HG02973 (cell line): ENCODE measurements at regions not wholly inside any gene's neighbourhood (a gene's known extent, or its start where the extent isn't known, plus 50 kb on each side); places are given as distances from the start of the nearest gene placed in this dataset.
"Not testable (repeated sequence)": the region's sequence is repeated elsewhere in the genome, so short reads cannot be mapped to it uniquely, and the experiment has no call there.

ENCODE experiments used
- ATAC-seq: cut with Tn5 transposase; IDR thresholded peaks from one replicate; pipeline ENCODE4 v1.9.1; 2021; ENCODE audit warnings: moderate library complexity; ENCODE audit not compliant: unreplicated experiment

DNA sequence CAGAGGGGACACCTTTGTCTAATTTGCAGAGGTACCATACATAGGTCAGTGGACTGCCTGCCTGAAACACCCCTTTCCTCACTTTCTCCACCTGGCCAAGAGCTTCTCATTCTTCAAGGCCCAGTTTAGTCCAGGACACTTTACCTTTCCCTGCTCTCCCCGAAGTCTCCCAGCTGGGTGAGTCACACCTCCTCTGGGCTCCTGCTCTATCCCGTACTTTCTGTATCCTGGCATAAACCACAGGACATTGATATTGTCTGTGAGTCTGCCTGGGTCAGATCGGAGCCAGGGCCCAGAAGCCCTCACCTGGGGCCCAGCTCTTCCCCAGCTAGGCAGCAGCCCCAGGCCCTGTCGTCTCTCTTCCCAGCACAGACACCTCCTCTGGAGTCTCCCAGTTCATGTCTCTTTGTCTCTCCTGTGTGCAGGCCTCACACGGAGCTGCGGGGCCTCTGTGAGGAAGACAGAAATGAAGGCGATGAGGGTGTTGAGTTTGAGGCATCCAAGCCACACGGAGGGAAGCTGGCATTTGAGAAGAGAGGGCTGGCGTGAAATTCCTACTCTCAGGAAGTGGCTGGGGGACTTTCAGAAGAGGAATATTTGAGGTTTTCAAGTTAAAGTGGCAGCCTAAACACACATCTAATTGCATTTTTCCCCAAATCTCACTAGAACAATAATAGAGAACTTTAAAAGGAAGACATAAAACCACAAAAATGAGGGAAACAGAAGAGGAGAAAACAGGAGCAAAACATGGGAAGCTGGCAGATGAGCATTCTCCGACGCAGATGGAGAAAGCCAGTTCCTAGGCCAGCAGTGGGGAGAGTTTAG lies 79.6 kb upstream of the LAPTM4A start:
- ATAC-seq: no peak

DNA sequence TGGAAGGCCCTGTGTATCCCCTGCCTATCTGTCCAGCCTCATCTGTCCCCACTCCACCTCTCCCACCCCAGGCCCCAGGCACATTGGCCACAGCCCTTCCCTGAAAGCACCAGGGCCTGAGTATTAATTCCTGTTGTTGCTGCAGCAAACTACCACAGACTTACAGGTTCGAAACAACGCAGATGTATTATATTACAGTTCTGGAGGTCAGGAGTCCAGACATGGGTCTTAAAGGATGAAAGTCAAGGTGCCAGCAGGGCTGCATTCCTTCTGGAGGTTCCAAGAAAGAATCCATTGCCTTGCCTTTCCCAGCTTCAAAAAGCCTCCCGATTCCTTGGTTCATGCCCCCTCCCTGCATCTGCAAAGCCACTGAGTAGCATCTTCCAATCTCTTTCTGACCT lies 78.7 kb upstream of the LAPTM4A start:
- no peak for ATAC-seq

DNA sequence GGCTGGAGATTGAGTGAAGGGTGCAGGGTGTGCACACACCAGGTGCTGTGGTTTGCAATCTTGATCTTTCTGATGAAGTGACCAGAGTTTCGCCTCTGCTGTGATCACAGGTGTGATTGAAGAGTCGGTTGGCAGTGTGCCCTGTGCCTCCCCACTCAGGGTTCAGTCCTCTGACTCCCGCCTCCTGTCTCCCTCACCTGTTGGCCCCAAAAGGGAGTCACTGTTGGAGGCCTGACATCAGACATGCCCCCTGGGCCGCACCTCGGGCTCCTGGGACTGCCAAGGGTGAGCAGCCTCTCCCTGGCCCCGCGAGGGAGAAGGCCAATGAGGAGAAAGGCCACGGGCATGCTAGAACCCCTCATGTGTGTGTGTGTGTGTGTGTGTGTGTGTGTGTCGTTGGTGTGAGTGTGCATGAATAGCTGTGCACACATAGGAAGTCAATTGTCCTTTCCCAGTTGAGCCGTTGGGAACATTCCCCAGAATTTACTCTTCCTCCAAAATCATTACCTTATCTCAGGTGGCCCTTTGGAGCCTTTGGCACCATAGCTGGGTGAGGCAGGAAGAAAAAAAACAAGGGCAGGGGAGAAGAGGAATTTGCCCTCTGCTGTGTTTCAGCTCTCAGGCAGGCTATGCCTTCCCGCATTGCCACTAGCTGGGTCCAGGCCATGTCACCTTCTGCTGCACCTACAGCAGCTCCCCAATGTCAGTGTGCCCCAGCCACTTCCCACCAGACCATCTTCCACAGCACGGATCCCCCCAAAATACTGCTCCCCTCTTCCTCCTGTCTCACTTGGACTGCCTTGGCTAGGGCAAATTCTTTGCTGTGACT lies 78.1 kb upstream of the LAPTM4A start:
- no peak for ATAC-seq

DNA sequence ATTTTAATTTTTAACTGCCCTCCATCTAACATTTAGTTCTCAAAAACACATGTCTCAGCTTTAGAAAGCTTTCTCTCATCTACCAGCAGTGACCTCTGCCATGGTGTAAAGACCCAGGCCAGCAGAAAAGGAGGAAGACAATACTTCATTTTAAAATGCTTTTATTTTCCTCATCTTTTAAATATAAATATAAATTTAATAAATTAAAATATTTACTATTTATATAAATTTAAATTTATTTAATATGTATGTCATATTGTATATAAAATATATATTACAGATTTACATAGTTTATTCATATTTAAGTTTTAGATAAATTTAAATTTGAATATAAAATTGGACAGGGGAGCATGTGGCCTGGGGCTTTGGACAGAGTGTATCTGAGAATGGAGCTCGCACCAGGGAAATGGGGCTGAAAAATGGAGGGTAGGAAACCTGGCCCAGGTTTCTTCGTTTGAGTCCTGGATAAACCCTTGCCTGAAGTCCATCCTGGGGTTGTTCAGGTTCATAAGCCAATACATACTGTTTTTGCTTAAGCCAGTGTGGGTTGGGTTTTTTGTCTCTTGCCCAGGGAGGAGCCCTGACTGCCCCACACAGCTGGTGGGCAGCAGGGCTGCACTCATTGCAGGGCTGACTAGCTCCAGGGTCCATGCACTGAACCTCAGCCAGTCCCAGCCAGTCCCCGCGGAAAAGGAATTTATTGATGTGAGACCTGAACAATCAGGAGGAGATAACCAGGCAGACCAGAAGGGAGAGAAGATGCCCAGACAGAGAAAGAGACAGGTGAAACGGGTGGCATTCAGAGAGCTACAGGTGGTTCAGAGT lies 77.3 kb upstream of the LAPTM4A start:
- ATAC-seq: no peak

DNA sequence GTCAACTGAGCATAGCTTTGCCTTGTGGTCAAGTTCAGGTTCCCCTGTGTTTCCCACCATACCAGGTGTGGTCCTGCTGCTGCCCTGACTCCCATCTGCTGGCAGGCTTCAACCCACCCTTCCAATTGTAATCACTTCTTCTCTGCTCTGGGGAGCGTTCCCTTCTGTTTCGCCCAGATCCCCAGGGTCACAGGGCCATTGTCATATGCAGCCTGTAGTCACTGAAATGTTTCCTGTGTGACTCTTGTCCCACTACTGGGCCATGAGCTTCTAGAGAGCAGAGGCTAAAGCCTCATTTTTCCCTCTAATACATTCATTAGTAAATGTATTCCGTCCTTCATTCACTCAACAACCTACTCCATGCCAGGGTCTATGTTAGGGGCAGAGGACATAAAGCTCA lies 75.0 kb upstream of the LAPTM4A start:
- ATAC-seq: no peak

DNA sequence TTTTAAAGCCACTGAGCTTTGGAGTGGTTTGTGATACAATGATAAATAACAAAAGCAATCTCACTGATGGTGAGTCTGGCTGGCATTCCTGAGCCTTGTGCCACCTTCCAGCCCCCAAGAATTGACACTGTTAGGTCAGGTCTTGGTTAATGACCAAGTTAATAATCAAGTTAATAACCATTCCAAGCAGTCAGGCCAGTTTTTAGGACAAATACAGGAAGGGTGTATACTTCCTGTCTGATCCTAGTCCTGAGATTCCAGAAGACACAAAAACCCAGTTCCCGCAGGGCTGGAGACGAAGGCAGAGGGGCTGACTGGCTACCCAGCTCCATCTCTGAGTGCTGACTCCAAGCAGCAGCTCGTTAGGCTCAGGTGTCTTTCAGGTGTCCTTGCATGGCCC lies 74.6 kb upstream of the LAPTM4A start:
- ATAC-seq: no peak

DNA sequence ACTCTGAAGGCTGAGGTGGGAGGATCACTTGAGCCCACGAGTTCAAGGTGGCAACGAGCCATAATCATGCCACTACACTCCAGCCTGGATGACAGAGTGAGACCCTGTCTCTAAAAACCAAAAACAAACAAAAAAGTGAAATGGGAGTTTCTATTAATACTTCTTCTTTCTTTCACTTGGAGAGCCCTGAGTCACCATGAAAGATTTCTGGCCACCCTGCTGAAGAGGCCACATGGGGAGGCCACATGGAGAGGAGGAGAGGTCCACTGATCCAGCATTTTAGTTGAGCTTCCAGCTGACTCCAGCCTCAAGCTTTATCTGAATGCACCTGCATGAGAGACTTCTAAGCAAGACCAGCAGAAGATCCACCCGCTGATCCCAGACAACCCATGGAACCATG lies 74.2 kb upstream of the LAPTM4A start:
- ATAC-seq: no peak

DNA sequence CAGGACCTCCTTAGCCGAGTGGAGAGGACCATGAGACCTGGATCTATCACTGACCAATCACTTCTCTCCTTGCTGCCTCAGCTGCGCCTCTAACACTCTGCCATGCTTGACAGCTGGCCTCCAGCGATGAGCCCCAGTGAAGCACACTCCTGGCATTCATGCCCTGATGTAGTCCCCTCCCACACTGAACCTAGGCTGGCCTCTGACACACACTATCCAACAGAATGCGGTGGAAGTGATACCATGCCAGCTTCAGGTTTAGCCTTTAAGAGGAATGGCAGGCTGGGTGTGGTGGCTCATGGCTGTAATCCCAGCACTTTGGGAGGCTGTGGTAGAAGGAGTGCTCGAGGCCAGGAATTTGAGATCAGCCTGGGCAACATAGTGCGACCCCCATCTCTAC lies 73.7 kb upstream of the LAPTM4A start:
- ATAC-seq: no peak

DNA sequence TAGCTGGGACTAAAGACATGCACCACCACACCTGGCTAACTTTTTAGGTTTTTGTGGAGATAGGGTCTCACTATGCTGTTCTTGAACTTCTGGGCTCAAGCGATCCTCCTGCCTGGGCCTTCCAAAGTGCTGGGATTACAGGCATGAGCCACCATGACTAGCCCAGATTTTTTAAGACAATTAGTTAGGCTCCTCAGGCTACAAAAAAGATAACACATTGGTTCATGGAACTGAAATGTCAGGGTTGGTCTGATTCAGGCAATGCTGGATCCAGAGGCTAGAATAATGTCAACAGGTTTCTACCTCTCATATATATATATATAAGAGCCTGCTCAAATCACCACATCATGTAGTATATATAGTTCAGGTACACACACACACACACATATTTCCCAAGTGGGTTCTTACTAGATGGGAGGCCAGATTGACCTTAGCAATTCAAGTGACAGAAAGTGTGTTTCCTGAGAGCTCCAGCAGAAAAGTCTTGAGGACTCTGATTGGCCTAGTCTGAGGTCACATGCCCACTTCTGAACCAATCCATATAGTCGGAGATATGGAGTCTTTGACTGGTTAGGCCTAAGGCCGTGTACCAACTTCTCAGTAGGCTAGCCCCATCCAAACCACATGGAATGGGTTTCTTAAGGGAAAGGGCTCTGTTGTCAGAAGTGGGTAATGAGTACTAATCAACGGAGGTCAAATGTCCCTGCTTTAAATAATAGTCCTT lies 72.6 kb upstream of the LAPTM4A start:
- ATAC-seq: no peak

DNA sequence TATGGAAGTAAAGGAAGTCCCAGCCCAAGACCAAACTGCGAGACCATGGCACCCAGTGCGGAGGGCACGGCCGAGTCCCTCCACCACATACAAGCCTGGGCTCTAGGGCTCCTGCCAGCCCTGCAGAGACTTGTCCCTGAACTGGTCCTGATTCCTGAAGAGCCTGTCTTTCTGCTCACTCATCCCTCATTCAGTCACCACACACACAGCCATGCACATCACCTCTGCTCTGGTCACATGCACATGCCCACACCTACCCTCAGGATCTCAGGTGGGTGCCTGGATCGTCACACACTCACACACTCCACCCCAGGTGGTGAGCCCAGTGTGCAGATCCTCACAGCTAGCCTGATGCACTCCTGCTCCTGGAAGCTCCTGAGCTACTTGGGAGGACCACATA lies 71.4 kb upstream of the LAPTM4A start:
- ATAC-seq: no peak

DNA sequence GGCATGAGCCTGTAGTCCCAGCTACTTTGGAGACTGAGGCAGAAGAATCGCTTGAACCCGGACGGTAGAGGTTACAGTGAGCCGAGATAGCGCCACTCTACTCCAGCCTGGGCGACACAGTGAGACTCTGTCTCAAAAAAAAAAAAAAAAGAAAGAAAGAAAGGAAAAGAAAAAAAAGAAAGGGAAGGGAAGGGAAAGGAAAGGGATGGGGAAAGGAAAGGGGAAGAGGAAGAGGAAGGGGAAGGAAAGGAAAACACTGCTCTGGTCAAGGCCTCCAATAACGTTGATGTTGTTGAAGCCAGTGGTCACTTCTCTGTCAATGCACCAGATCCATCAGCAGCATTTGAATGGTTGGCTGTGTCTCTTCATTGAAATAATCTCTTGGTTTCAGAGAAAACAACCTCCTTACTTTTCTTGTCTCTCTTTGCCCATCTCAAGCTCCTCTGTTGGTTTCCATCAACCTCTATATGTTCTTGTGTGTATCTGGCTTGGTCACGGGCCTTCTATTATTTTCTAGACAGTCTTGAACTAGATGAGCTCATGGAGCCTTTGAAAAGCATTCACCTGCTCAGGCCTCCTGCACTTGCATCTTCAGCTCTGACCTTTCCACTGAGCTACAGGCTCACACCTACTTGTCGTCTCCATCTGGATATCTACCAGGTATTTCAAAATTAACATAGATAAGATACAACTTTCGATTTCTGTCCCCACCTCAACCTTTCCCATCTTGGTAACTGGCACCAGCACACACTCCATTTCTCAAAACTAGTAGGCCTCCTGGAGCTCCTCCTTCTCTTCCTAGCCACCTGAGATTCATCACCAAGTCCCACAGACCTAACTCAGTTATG lies 69.4 kb upstream of the LAPTM4A start:
- no peak for ATAC-seq

DNA sequence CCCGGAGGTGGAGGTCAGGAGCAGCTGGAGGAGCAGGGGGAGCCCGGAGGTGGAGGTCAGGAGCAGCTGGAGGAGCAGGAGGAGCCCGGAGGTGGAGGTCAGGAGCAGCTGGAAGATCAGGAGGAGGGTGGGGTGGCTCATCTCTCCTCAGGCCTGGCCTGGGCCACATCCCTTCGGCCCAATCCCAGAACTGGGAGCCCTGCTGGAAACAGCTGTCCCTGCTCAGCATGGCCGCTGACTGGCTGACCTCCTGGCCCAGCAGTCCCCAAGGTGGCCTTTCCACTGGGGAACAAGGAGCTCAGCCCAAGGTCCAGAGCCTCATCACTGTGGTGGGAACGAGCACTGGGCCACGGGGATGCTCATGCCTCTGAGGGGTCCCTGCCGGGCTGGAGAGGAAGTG lies 66.6 kb upstream of the LAPTM4A start:
- ATAC-seq: no peak

DNA sequence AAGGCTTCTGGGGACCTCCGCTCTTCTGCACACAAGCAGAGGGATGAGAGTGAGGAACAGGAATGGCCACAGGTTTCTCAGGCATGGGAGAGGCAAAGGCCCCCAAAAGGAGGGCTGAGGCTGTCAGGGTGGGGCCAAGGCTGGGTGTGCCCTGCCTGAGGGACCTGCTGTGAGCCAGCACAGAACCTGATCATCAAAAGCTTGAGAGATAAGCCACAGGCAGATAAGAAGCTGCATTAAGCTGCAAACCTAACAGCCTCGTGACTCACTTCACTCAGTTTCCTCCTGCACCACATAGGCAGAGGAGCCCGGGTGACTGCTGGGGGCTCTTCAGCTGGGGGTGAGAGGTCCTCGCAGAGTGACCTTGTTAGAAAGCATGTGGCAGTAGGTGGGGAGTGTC lies 64.5 kb upstream of the LAPTM4A start:
- no peak for ATAC-seq

DNA sequence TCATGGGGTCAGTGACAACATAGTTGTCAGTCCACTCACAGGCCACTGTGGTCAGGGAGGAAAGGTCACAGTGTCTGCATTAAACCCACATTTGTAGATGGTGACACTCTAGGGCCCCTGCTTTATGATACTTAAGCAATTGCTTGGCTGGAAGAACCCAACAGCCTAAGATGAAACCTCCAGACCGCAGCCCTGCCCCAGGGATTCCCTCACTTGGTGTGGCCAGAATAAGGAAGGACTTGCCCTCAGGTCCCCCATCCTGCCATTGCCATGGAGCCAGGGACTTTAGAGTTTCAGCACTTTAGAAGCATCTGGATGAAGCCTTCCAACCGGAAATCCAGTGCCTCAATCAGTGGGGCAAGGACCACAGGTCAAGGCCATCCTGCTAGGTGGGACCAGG lies 63.9 kb upstream of the LAPTM4A start:
- no peak for ATAC-seq

DNA sequence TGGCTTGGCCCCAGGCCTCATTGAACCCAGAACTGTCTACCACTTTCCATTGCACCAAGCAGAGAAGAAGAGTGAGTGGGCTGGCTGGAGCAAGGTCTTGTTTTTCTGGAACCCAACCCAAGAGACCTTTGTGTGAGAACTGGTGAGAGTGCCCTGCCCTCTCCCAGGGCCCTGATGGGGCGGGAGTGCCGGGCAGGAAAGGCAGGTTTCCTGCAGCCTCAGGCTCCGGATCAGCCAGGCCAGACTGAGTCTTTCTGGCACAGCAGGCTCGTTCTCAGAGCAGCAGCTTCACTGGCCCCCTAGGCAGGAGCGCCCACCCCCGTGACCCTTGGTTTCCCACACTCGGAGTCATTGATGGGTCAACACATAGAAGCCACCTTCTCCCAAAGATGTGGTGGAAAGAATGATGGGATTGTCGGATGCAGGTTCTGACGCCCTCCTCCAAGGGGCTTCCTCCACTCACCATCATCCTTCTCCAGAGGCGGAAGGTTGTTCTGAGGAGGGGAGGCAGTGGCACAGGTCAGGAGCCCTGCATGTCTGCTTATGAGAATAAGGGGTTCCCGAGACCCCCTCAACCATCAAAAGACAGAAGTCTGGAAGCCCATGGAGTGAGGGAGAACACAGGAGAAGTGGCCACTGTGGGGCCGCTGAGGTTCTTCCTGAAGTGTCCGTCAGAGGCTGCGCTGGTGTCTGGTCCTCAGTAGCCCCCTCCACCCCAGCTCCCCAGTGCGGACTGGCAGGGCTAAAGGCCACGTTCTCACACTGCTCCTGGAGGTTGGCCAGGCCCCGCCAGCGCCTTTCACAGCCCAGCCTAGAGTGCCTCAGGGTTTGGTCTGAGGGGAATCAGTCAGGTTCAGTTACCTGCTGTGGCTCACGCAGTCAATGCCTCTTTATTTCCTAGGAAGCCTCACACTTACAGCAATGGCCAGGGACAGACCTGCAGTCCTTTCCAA lies 62.8 kb upstream of the LAPTM4A start:
- no peak for ATAC-seq

DNA sequence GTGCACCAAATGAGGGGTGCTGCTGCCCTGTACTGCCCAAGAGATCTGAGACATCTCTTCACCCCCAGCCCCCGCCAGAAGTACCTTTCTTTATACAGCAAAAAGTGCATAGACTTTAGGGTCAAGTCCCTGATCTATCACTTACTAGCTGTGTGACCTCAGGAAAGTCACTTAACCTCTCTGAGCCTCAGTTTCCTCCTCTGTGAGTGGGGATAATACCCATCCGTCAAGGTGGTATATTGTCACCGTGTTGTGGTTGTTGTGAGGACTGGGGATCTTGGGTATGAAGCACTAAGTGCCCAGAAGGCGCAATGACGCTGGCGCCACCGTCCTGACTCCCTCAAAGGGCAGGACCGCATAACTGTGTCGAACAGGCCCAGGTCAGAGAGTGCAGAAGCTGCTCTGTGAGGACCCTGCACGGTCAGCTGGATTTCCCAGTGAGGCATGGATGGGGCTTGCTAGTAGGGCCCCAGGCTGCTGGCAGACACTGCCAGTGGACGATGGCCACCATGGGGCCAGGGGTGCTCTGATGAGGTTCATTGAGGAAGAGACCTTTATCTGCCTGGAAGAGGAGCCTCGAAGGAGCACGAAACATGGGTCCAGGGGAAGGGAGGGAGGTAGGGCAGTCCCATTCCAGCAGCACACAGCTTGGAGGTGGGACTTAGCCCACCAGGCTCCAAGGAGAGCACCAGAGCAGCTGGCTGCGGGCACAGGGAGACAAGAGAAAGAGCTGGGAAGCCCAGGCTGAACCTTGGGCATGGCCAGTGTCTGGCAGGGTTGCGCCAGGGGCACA lies 61.8 kb upstream of the LAPTM4A start:
- ATAC-seq: no peak

DNA sequence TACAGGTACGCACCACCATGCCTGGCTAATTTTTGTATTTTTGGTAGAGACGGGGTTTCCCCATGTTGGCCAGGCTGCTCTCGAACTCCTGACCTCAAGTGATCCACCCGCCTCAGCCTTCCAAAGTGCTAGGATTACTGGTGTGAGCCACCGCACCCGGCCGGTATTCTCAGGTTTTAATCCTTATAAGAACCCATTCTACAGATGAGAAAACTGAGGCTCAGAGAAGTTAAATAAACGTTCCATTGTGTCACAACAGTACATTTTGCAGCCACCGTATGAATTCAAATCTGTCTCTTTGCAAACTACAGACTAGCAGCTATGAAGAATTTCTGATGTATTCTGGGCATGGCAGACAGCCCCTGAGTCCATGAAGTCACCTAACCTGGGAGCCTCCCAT lies 60.9 kb upstream of the LAPTM4A start:
- not testable (repeated sequence) for ATAC-seq
